IPS DF 4.7 (cell line): ENCODE measurements at regions not wholly inside any gene's neighbourhood (a gene's known extent, or its start where the extent isn't known, plus 50 kb on each side); places are given as distances from the start of the nearest gene placed in this dataset.
"Not testable (repeated sequence)": the region's sequence is repeated elsewhere in the genome, so short reads cannot be mapped to it uniquely, and the experiment has no call there.

Source experiments
- DNase-seq: peaks from one replicate; pipeline ENCODE4 v3.0.0-alpha.2; 2013; ENCODE audit warnings: low spot score; ENCODE audit errors: extremely low read depth

- no peak for DNase-seq
Measured at GRCh38 chr6:23633996-23634395, 492.0 kb upstream of the NRSN1 start.

GRCh38 chr6:23635150-23635549 lies 490.9 kb upstream of the NRSN1 start:
- DNase-seq, result no peak

GRCh38 chr6:23637296-23637695 lies 488.7 kb upstream of the NRSN1 start:
- DNase-seq, result no peak

- DNase-seq, result no peak
Measured at GRCh38 chr6:23642849-23643248, 483.2 kb upstream of the NRSN1 start.

- no peak for DNase-seq
Measured at GRCh38 chr6:23647045-23647444, 479.0 kb upstream of the NRSN1 start.

DNA sequence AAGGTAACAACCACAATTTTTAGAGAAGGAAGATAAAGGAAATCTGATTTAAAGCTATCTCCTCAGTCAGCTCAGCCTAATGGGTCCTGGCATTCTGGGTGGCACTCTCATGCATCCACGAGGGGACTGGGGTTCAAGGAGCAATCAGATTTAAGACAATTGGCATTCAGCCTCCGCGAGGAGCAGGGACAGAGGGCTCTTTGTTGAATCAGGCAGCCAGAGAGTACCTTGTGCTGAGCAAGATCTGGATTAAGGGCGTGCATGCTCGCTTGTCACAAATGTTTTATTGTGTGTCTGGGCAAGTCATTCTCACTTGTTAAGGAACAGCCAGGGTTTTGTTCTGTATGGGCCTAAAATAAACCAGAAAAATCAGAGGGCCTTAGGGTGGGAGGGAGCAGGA lies 475.3 kb upstream of the NRSN1 start:
- DNase-seq, result no peak

DNA sequence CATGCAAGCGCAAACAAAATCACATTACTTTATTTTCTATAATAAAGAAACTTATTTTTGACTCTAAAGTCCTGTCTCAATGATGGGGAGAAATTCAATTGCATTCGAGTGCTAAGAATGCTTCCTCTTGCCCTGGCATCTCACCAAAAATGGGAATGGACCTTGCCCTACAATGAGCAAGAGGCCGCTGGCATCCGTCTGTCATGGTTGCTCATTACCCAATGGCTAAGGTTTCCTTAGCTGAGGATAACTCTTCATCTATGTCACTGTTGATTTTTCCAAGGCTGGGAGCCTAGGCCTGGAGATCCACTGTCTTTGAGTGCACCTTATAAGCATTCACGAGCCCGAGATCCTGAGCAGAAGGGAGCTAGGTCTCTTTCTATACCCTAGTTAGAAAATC lies 471.3 kb upstream of the NRSN1 start:
- DNase-seq, result no peak

DNA sequence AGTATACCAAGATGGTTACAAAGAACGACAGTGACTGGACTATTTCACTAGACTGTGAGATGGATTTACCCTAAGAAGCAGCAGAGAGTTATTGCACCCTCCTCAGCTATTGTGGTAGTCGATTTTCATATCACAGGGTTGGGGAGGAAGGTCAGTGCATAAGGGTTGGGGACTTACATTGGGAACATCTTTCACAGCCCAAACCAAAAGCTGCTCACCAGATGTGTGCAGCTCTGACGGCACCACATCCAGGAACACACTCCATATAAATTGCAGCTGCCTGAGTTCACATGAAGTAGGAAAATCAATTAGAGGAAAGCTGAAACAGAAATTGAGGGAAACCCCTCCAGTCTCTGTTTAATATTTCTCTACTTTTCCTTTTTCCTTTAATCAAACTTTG lies 470.5 kb upstream of the NRSN1 start:
- no peak for DNase-seq

DNA sequence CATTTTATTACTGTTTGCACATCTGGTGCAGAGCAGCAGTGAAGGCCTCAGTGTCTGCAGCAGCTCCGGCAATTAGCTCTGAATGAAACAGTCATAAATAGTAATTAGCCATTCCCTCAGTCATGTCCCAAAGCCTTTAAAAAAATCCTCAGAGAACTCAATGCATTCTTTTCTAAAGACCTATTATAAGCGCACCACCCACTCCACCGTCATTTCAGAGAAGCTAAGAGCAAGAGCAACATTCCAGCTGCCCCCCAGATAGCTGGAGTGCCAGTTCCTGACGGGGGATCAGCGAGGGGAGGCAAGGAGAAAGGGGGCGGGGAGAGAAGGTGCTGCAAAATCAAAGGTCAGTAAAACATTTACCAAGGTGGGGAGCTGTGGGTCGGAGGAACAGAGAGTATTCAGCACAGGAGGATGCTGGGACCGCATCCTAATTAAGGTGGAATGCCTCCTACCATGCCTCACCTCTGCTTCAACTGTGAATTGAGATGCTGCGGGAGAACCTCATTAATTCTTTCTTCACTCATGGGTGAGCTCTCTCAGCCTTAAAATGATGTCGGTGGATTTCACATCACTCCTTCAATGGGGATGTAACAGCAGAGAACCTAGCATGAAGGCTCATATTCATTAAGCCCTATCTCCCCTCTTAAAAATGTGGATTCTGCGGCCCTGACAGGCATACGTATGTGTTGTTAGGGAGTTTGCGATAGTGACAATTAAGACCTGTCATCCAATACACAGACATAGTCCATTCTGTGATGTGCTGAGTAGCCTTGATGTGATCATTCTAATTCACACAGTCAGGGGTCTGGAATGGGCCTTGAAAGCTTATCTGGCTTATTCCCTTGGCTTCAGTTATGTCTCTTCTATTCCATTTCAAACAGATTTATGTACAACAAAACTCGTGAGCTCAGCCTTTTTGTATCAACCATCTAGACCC lies 469.5 kb upstream of the NRSN1 start:
- DNase-seq, result no peak

DNA sequence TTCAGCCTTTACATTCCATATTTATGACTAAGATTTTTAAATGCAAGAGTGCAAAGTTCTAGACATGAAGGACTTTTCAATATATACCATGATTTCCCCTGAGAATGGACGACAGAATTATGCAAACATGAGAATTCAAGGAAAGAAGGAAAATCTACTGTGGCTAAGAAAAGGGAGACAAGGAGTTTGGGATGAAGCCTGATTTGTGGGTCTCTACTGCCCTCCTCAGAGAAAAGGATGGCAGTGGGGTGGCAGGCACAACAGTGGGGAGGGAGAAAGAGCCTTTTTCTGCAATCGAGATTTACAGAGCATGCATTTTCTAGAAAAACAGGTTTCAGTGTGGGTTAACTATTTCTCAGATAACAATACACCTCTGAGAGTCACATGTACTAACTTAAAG lies 466.9 kb upstream of the NRSN1 start:
- peak; percentile 36 for DNase-seq

- no peak for DNase-seq
Measured at GRCh38 chr6:23661549-23661948, 464.5 kb upstream of the NRSN1 start.

DNA sequence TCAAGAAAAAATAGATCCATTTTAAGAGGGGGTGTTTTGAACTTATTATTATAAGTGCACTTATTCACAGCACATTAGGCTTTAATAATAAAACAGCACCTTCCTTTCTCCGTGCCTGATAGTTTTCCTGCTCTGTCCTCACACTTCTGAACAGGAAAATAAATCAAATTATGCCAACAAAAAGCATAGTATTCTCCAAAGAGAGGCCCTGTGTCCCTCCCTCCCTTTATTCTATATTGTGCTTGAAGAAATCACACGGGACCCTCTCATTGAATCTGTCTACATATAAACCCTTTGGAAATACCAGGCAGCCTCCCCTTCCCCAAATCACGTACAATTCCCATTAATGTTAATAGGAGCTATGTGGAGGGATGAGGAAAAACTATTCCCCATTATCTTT lies 462.9 kb upstream of the NRSN1 start:
- no peak for DNase-seq

DNA sequence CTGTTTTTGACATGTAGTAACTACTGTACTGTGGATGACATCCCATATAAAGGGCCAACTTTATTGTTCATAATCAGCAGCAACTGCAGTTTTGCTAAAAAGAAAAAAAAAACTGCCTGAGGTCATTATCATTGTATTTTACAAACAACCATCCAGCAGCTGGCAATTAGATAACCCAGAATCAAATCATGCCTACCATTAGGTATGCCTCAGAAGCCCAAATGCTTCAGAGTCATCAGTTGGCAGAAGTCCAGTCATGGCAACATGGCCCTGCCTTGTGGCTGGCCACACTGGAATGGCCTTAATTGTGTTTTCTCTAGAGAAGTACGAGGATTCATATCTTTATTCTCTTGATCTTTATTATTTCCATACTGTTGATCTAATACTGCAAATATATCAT lies 462.4 kb upstream of the NRSN1 start:
- DNase-seq, result no peak

DNA sequence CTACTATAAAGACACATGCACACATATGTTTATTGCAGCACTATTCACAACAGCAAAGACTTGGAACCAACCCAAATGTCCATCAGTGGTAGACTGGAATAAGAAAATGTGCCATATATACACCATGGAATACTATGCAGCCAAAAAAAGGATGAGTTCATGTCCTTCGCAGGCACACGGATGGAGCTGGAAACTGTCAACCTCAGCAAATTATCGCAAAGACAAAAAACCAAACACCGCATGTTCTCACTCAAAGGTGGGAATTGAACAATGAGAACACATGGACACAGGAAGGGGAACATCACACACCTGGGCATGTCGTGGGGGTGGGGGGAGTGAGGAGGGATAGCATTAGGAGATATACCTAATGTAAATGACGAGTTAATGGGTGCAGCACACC lies 460.1 kb upstream of the NRSN1 start:
- not testable (repeated sequence) for DNase-seq

- DNase-seq, result no peak
Measured at GRCh38 chr6:23672737-23673136, 453.3 kb upstream of the NRSN1 start.

GRCh38 chr6:23678626-23679025 lies 447.4 kb upstream of the NRSN1 start:
- no peak for DNase-seq

DNA sequence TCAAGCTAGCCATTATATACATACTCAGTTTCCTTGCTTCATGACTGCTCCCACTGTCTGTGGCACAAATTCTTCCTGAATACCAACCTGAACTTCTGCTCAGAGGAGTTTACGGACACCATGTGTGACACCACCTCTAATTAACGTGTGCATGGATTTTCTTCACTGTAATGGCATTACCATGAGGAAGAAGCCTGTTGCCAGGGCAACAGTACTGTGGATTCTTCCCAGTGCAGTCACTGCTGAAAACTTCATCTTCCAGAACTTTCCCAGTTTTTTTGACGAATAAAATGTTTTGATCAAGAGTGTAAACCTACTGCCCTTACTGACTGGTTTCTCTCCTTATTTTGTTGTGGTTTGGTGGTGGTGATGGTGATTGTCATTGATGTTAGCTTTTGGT lies 444.3 kb upstream of the NRSN1 start:
- DNase-seq, result no peak

DNA sequence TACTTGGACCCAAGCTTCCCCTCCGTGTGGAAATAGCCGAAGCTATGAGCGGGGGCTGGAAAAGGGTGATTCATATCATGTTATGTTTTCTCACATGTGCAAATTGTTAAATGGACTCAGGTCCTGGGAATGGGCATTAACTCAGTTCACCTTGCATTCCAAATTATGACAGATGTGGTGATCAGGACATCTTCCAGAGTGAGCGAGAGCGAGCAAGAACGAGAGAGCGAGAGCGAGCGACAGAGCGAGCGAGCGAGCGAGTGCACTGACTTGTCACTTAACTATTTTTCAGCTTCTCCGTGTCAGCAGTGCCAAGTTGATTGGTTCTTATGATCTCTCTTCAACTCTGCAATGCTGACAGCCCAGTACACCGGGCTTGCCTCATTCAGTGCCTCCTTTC lies 437.4 kb upstream of the NRSN1 start:
- no peak for DNase-seq

DNA sequence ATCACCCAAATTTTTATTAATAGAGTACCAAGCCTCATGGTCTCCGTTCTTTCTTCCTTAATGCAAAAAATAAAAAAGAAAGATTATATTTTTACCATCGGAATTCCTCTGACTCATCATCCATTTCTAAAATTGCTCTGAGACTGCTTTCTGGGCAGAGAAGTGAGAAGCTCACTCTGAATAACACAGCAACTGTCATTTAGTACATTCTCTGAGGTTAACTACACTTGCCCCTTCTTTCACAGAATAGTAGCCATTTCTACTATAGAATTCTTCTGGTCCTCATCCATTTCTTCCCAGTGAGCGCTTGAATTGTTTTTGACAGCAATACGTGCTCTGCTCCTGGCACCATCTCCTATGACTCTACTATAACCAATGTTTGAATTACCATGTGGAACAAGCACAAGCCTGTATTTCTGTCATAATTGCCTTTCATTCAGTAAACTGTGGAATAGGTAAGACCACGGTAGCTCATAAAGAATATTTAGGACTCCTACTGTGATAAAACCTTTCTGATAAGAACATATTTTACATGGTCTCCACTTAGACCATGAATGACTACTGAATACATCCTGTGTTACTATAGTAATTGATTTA lies 435.5 kb upstream of the NRSN1 start:
- no peak for DNase-seq

DNA sequence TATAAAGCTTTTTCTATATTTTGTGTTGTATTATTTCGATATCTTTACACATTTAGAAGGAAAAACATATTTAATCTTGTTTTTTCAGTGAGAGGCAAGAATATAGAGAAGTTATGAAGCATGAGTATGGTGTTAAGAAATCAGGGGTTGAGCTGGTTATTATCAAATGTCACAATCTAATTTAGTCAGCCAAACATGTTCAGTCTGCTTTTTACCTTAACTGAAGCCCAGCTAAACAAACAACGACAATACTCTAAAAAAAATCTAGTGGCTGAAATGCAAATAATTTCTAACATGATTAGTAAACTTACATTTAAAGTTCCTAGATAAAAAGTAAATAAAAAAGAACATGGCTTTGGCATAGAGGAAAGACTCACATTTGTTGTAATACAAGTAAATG lies 433.8 kb upstream of the NRSN1 start:
- DNase-seq, result no peak

- no peak for DNase-seq
Measured at GRCh38 chr6:23696992-23697391, 429.0 kb upstream of the NRSN1 start.

GRCh38 chr6:23704479-23705052 lies 421.4 kb upstream of the NRSN1 start:
- DNase-seq, result no peak

DNA sequence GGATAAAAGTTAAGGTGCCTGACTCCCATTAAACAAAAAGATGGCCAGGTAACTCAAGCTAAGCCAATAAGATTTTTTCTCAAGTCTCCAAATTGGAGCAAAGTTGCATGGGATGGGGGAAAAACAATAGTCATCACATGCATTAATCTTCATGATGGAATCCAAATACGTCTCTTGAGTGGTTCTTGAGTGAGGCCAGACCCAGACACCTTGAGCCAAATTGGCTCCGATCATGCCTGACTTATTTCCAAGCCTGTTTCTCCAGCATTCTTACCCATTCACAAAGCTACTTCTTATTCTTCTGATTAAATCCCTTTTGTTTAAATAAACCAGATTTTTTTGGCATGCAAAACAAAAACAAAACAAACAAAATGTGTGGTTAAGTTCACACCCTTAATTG lies 420.3 kb upstream of the NRSN1 start:
- no peak for DNase-seq
